C4-2B (cell line): ENCODE measurements at regions not wholly inside any gene's neighbourhood (a gene's known extent, or its start where the extent isn't known, plus 50 kb on each side); places are given as distances from the start of the nearest gene placed in this dataset.

Source experiments
- CTCF ChIP-seq: fragments of 450-650 bp; conservative IDR thresholded peaks from 2 replicates; pipeline ENCODE4 v1.5.1; 2017; ENCODE audit warnings: mild to moderate bottlenecking
- ZFX ChIP-seq: fragments of 450-650 bp; IDR thresholded peaks from 2 replicates; pipeline ENCODE4 v1.6.1; 2017

GRCh38 chr3:98705212-98705611 lies 57.9 kb upstream of the ST3GAL6 start:
- no peak for TF ChIP-seq ZFX
- no peak for TF ChIP-seq CTCF
